ENCODE measurements at regions not wholly inside any gene's neighbourhood (a gene's known extent, or its start where the extent isn't known, plus 50 kb on each side); places are given as distances from the start of the nearest gene placed in this dataset.

- no peak for TF ChIP-seq CTCF (IDR thresholded peaks at IDR 0.05; ENCODE audit: unreplicated experiment in 3 of 3)
- Mint-ChIP-seq H3K27ac (no peak overlapping the region), H3K9me3 (no peaks in the 10 kb centered on the region), H3K4me3 (no peak overlapping the region), H3K27me3 (ENCODE audit: low read depth) (no peaks in the 10 kb centered on the region), H3K36me3 (ENCODE audit: low read depth) (peaks cover 6% of the 10 kb centered on the region), H3K4me1 (peaks cover 7% of the 10 kb centered on the region)
Observed at GRCh38 chr4:125497861-125498260, 183.1 kb downstream of the FAT4 start.

- Mint-ChIP-seq H3K27me3 (ENCODE audit: low read depth) (no peaks in the 10 kb centered on the region), H3K36me3 (ENCODE audit: low read depth) (no peaks in the 10 kb centered on the region), H3K4me1 (no peaks in the 10 kb centered on the region), H3K4me3 (no peak overlapping the region), H3K9me3 (no peaks in the 10 kb centered on the region), H3K27ac (no peak overlapping the region)
- no peak for TF ChIP-seq CTCF (IDR thresholded peaks at IDR 0.05; ENCODE audit: unreplicated experiment in 3 of 3)
Observed at GRCh38 chr4:125498981-125499380, 184.2 kb downstream of the FAT4 start.

- H3K9me3 Mint-ChIP-seq = no peaks in the 10 kb centered on the region
- no peak for TF ChIP-seq CTCF (IDR thresholded peaks at IDR 0.05; ENCODE audit: unreplicated experiment in 3 of 3)
- no peak overlapping the region for H3K4me3 Mint-ChIP-seq
- H3K27ac Mint-ChIP-seq = no peak overlapping the region
- H3K27me3 Mint-ChIP-seq (ENCODE audit: low read depth) = no peaks in the 10 kb centered on the region
- no peaks in the 10 kb centered on the region for H3K4me1 Mint-ChIP-seq
- no peaks in the 10 kb centered on the region for H3K36me3 Mint-ChIP-seq (ENCODE audit: low read depth)
Observed at GRCh38 chr4:125501090-125501489, 186.3 kb downstream of the FAT4 start.

- Mint-ChIP-seq H3K27ac (no peak overlapping the region), H3K4me1 (no peaks in the 10 kb centered on the region), H3K4me3 (no peak overlapping the region), H3K36me3 (ENCODE audit: low read depth) (no peaks in the 10 kb centered on the region), H3K27me3 (ENCODE audit: low read depth) (no peaks in the 10 kb centered on the region), H3K9me3 (no peaks in the 10 kb centered on the region)
- TF ChIP-seq CTCF (IDR thresholded peaks at IDR 0.05; ENCODE audit: unreplicated experiment in 3 of 3) = no peak
Observed at GRCh38 chr4:125501568-125501967, 186.8 kb downstream of the FAT4 start.

- Mint-ChIP-seq H3K27me3 (ENCODE audit: low read depth) (no peaks in the 10 kb centered on the region), H3K27ac (no peak overlapping the region), H3K36me3 (ENCODE audit: low read depth) (no peaks in the 10 kb centered on the region), H3K4me1 (no peaks in the 10 kb centered on the region), H3K4me3 (no peak overlapping the region), H3K9me3 (no peaks in the 10 kb centered on the region)
- no peak for TF ChIP-seq CTCF (IDR thresholded peaks at IDR 0.05; ENCODE audit: unreplicated experiment in 3 of 3)
Observed at GRCh38 chr4:125505621-125506020, 190.9 kb downstream of the FAT4 start.

- TF ChIP-seq CTCF (IDR thresholded peaks at IDR 0.05; ENCODE audit: unreplicated experiment in 3 of 3) = no peak
- no peak overlapping the region for H3K4me3 Mint-ChIP-seq
- no peaks in the 10 kb centered on the region for H3K4me1 Mint-ChIP-seq
- no peaks in the 10 kb centered on the region for H3K27me3 Mint-ChIP-seq (ENCODE audit: low read depth)
- no peak overlapping the region for H3K27ac Mint-ChIP-seq
- no peaks in the 10 kb centered on the region for H3K36me3 Mint-ChIP-seq (ENCODE audit: low read depth)
- H3K9me3 Mint-ChIP-seq = no peaks in the 10 kb centered on the region
Observed at GRCh38 chr4:125507141-125507540, 192.4 kb downstream of the FAT4 start.

Data from nephron (organoid).